Stimulated activated CD4-positive, alpha-beta T cell treated with anti-CD3 and anti-CD28 coated beads, Interleukin-12 subunit alpha, Interleukin-12 subunit beta, amount 100 ng/mL, for 24 hours (primary cell): ENCODE measurements at regions not wholly inside any gene's neighbourhood (a gene's known extent, or its start where the extent isn't known, plus 50 kb on each side); places are given as distances from the start of the nearest gene placed in this dataset.
"Not testable (repeated sequence)": the region's sequence is repeated elsewhere in the genome, so short reads cannot be mapped to it uniquely, and the experiment has no call there.

Experiments used
- DNase-seq, 2 experiments: peaks; one replicate each; pipeline ENCODE4 v3.0.0-alpha.2; 2020; ENCODE audit warnings: low read depth in 2 of 2

- no peak for DNase-seq
Measured at GRCh38 chr10:64408391-64409183, 887.4 kb downstream of the REEP3 start.

GRCh38 chr10:64409349-64409748 is 888.1 kb downstream of the REEP3 start:
- DNase-seq, result no peak

DNA sequence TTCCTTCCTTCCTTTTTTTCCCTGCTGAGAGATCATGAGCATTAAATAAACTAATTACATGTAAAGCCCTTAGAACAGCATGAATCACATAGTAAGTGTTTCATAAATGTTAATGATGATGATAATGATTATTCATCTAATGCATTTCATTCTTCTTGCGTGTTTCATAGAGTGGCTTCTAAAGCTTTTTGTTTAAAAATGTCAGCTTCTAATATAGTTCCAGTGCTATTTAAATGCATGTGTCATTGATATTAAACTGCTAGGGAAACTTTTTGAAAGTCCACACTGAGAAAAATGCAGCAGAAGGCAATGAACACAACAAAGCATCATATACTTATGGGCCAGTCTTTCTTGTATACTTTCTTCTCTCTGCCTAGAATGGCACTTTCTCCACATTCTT is 894.8 kb downstream of the REEP3 start:
- DNase-seq, result no peak

- no peak for DNase-seq
Measured at GRCh38 chr10:64419461-64419860, 898.3 kb downstream of the REEP3 start.

- DNase-seq, result no peak
Measured at GRCh38 chr10:64426745-64427144, 905.5 kb downstream of the REEP3 start.

GRCh38 chr10:64430690-64431323 is 909.6 kb downstream of the REEP3 start:
- no peak for DNase-seq

DNA sequence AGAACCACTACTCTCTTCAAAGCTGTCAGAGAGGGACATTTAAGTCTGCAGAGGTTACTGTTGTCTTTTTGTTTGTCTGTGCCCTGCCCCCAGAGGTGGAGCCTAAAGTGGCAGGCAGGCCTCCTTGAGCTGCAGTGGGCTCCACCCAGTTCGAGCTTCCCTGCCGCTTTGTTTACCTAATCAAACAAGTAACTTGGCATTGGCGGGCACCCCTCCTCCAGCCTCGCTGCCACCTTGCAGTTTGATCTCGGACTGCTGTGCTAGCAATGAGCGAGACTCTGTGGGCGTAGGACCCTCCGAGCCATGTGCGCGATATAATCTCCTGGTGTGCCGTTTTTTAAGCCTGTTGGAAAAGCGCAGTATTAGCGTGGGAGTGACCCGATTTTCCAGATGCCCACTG is 920.7 kb downstream of the REEP3 start:
- DNase-seq, result not testable (repeated sequence)

DNA sequence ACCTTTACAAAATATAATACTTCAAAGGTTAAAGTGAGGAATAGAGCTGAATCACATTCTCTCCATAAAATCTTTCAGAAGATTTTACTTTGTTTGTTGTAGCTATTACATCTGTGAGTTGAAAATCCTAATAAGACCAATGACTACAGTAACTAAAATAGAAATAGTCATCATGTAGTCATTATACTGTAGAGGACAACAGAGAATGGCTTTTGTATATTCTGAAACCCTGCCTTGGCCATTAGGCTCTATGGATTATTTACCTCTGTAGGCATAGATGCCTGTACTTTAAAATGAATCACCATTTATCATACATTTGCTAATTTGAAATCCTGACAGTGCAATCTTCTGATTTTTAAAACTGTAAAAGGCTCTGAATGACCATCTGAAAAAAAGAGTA is 923.0 kb downstream of the REEP3 start:
- DNase-seq, result no peak

DNA sequence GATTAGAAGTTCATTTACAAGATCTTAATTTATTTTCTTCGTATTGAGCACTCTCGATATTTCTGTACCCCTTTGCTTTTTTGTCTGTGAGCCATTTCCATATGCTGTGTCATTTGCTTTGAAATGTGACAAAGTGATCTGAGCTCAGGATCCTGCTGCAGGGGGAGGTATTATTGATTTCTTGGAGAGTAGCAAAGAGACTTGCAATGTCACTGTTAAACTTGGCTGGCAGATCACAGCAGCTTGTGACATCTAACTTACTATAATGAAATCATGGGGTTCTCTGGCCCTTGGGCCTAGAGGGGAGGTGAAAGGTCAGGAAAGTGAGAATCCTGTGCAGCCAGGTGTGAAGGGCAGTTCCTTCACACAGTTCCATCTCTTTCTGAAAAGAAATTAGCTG is 923.4 kb downstream of the REEP3 start:
- DNase-seq, result no peak

GRCh38 chr10:64449603-64450002 is 928.4 kb downstream of the REEP3 start:
- DNase-seq, result no peak

DNA sequence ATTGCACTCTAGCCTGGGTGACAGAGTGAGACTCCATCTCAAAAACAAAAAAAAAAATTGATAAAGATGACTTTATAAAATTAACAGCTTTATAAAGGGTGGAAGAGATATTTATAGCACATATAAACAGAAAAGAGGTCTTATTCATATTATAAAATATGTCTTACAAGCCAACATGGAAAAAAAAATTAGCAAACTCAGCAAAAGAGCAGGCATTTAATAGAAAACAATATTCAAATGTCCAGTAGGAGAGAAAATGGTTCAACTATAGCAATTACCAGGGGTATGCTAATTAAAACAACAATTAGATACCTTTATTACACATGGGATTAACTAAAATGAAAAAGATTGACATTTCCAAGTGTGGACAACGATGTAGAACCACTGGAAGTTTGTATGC is 929.1 kb downstream of the REEP3 start:
- no peak for DNase-seq

DNA sequence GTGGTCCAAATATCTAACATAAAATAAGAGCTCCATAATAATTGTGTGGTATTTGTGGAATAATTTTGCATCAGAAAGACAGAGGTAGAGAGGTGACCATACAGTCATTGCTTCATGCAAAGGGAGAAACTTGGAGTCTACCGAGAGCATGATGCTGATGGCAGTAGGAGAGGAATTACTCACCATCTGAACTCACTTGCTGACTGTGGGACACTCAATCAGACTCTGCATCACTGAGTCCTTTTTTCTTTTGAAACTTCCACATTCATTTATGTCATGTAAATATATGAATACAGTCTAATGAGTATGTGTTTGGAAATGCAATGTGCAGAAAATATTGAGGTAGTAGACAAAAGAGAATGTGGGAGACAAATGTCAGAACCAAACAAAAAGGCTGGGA is 933.8 kb downstream of the REEP3 start:
- no peak for DNase-seq

- DNase-seq, result no peak
Measured at GRCh38 chr10:64458306-64458705, 937.1 kb downstream of the REEP3 start.

DNA sequence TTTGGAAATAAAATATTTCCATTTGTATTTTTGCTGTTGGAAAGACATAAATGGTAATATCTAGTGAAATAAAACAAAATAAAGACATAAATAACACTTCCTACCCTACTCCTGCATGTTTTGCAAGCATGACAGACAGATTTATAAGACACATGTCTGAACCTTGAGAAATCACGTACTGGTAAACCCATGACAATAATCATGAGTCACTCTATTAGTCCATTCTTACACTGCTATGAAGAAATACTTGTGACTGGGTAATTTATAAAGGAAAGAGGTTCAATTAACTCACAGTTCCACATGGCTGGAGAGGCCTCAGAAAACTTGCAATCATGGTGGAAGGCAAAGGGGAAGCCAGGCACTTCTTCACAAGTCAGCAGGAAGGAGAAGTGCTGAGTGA is 942.2 kb downstream of the REEP3 start:
- no peak for DNase-seq

GRCh38 chr10:64465653-64466052 is 944.5 kb downstream of the REEP3 start:
- no peak for DNase-seq

DNA sequence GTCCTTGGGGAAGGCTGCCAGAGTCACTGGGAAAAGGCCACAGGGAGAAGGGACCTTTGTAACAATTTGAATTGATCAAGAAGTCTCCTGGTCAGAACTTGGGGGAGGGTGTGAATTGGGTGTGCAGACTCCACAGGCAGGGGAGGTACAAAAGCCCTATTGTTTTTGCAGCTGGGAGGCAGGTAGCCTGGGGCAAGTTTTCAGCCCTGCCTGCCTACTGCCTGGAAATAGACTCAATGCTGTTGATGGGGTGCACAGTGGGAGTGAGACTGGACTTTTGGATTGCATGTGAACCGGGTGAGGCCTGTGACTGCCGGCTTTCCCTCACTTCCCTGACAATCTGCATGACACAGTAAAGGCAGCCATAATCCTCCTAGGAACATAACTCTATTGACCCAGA is 947.0 kb downstream of the REEP3 start:
- no peak for DNase-seq

- no peak for DNase-seq
Measured at GRCh38 chr10:64476506-64476905, 955.3 kb downstream of the REEP3 start.

DNA sequence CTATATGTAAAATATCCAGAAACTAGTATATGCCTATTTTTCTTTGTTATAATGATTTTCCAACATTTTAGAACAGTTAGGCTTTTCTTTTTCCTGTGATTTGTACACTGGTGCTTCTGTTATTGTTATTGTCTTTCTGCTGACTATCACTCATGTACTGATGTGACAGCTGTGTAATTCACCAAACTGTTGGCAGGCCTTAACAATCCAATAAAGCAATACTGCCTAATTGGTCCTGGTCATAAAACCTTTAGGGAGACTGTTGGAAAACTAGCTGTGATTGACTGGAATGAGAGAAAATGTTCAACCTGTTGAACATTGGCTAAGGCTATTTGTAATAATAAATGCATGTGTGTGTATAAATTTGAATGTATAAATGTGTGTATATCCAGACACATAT is 956.6 kb downstream of the REEP3 start:
- DNase-seq, result no peak

- DNase-seq, result no peak
Measured at GRCh38 chr10:64484811-64485330, 963.7 kb downstream of the REEP3 start.

DNA sequence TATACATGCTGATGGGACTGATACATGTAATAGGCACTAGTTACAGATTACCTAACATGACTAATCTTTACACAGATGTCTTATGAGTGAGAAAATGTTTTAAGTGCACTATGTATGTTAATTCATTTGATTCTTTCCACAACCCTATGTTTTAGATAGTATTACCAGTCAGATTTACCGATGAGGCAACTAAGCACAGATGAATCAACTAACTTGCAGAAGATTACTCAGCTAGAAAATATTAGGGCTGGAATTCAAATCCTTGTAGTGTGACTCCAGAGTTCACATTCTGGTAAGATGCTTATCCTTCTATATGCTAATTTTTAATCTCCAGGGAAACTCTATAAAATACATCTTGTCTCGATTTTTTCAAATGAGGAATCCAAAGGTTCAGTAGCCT is 964.9 kb downstream of the REEP3 start:
- DNase-seq, result no peak

GRCh38 chr10:64486901-64487300 is 965.7 kb downstream of the REEP3 start:
- DNase-seq, result no peak

DNA sequence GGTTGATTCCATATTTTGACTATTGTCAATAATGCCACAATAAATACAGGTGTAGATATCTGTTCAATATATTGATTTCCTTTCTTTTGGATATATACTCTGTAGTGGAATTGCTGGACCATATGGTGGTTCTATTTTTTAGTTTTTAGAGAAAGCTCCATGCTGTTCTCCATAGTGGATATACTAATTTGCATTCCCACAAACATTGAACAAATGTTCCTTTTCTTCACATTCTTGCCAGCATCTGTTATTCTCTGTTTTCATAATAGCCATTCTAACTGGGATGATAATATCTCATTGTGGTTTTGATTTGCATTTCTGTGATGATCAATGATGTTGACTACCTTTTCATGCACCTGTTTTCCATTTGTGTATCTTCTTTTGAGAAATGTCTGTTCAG is 973.7 kb downstream of the REEP3 start:
- no peak for DNase-seq

GRCh38 chr10:64497306-64497705 is 976.1 kb downstream of the REEP3 start:
- DNase-seq, result no peak
